H1 (cell line): ENCODE measurements at regions not wholly inside any gene's neighbourhood (a gene's known extent, or its start where the extent isn't known, plus 50 kb on each side); places are given as distances from the start of the nearest gene placed in this dataset.
"Not testable (repeated sequence)": the region's sequence is repeated elsewhere in the genome, so short reads cannot be mapped to it uniquely, and the experiment has no call there.

ENCODE experiments used
- CTCF ChIA-PET: fragments of 300-600 bp; sonication (Branson Sonifier 250); formaldehyde crosslinking; loops from one replicate; lab custom pipeline; 2021; ENCODE audit not compliant: partially characterized antibody; lab: Charles Lee
- POLR2A ChIA-PET: fragments of 300-600 bp; sonication (Branson Sonifier 250); formaldehyde crosslinking; loops from one replicate; lab custom pipeline; 2021; ENCODE audit warnings: inconsistent platforms; ENCODE audit not compliant: partially characterized antibody; lab: Charles Lee
- DNase-seq, 2 experiments: peaks; one replicate each; pipeline versions ENCODE4 v3.0.0 to v3.0.0-alpha.2; 2010 to 2022; ENCODE audit warnings: low spot score in 2 of 2, low read depth in 1 of 2, mixed read lengths in 1 of 2
- FAIRE-seq: peaks from 2 replicates; lab custom pipeline; 2011; peaks lifted over from hg19 to GRCh38; lab: Jason Lieb, UNC
- H2AFZ ChIP-seq: 2 replicates; pipeline ENCODE4 v1.8.1; 2012; ENCODE audit warnings: low read length, inconsistent platforms
- H2AK5ac ChIP-seq: 2 replicates; pipeline ENCODE4 v1.6.1; 2013; ENCODE audit warnings: low read depth, low read length
- H2BK120ac ChIP-seq: replicated peaks from 2 replicates; pipeline ENCODE3; 2013; ENCODE audit warnings: low read depth, low read length, inconsistent platforms
- H2BK12ac ChIP-seq: 2 replicates; pipeline ENCODE4 v1.6.1; 2013; ENCODE audit warnings: low read depth, low read length
- H2BK15ac ChIP-seq: 2 replicates; pipeline ENCODE4 v1.6.1; 2013; ENCODE audit warnings: low read length
- H2BK20ac ChIP-seq: 2 replicates; pipeline ENCODE4 v1.6.1; 2013; ENCODE audit warnings: low read length
- H2BK5ac ChIP-seq: 2 replicates; pipeline ENCODE4 v1.6.1; 2013; ENCODE audit warnings: low read depth, low read length
- H3K14ac ChIP-seq: 2 replicates; pipeline ENCODE4 v1.6.1; 2013; ENCODE audit warnings: inconsistent platforms; ENCODE audit not compliant: insufficient read length
- H3K18ac ChIP-seq: 2 replicates; pipeline ENCODE4 v1.6.1; 2013; ENCODE audit warnings: low read length; ENCODE audit errors: extremely low read depth
- H3K23ac ChIP-seq: 2 replicates; pipeline ENCODE4 v1.6.1; 2013; ENCODE audit warnings: inconsistent platforms; ENCODE audit not compliant: insufficient read length
- H3K23me2 ChIP-seq: 2 replicates; pipeline ENCODE4 v1.6.1; 2013; ENCODE audit warnings: low read depth, low read length
- H3K27ac ChIP-seq: 2 replicates; pipeline ENCODE4 v1.6.1; 2011; ENCODE audit warnings: low read depth, low read length, inconsistent platforms
- H3K27me3 ChIP-seq, 4 experiments: replicated peaks in 1 of 4; 1 replicate in 1 of 4; 2 replicates in 3 of 4; pipeline versions ENCODE4 v1.6.1 to v1.8.1; 2011 to 2013; ENCODE audit warnings: low read length in 3 of 4, mild to moderate bottlenecking in 3 of 4, inconsistent platforms in 2 of 4, mixed read lengths in 2 of 4, moderate library complexity in 1 of 4; ENCODE audit not compliant: control insufficient read depth in 3 of 4, insufficient read depth in 3 of 4; ENCODE audit errors: extremely low read depth in 1 of 4
- H3K36me3 ChIP-seq, 4 experiments: 2 replicates each; pipeline versions ENCODE4 v1.6.1 to v1.8.1; 2011 to 2013; ENCODE audit warnings: mild to moderate bottlenecking in 4 of 4, low read length in 3 of 4, moderate library complexity in 2 of 4, control low read depth in 1 of 4, inconsistent platforms in 1 of 4; ENCODE audit not compliant: insufficient read depth in 4 of 4, control insufficient read depth in 2 of 4
- H3K4ac ChIP-seq: replicated peaks from 2 replicates; pipeline ENCODE3; 2013; ENCODE audit warnings: low read length, low read depth, mixed read lengths, inconsistent platforms; ENCODE audit not compliant: insufficient read length
- H3K4me1 ChIP-seq, 4 experiments: replicated peaks in 1 of 4; 1 replicate in 1 of 4; 2 replicates in 3 of 4; pipeline versions ENCODE4 v1.6.1 to v1.8.1; 2011 to 2013; ENCODE audit warnings: low read length in 3 of 4, inconsistent platforms in 2 of 4, mixed read lengths in 1 of 4; ENCODE audit not compliant: insufficient read depth in 4 of 4, control insufficient read depth in 3 of 4
- H3K4me2 ChIP-seq, 2 experiments: 2 replicates each; pipeline versions ENCODE4 v1.6.1 to v1.8.1; 2011 to 2013; ENCODE audit warnings: low read depth in 2 of 2, low read length in 2 of 2, control low read depth in 1 of 2, inconsistent platforms in 1 of 2, mild to moderate bottlenecking in 1 of 2; ENCODE audit not compliant: insufficient read depth in 1 of 2
- H3K4me3 ChIP-seq, 4 experiments: fragments of 200-600, 300-600 bp in 1 of 4; sonication (generic), shearing (Covaris generic), sonication (Bioruptor Twin) in 1 of 4; 2 replicates each; pipeline versions ENCODE4 v1.5.1 to v1.8.1; 2011 to 2016; ENCODE audit warnings: low read length in 4 of 4, low read depth in 3 of 4, control low read depth in 2 of 4, inconsistent platforms in 2 of 4, mild to moderate bottlenecking in 2 of 4, mixed read lengths in 1 of 4, moderate library complexity in 1 of 4; ENCODE audit not compliant: insufficient read depth in 2 of 4; ENCODE audit errors: extremely low read depth in 1 of 4
- H3K56ac ChIP-seq: replicated peaks from 2 replicates; pipeline ENCODE3; 2013; ENCODE audit warnings: low read depth, mild to moderate bottlenecking, mixed read lengths, low read length, inconsistent platforms; ENCODE audit not compliant: insufficient read length
- H3K79me1 ChIP-seq: 2 replicates; pipeline ENCODE4 v1.6.1; 2013; ENCODE audit warnings: low read depth, low read length, control low read depth
- H3K79me2 ChIP-seq, 2 experiments: 2 replicates each; pipeline versions ENCODE4 v1.6.1 to v1.8.1; 2012 to 2013; ENCODE audit warnings: low read length in 2 of 2, mild to moderate bottlenecking in 2 of 2, inconsistent platforms in 1 of 2; ENCODE audit not compliant: insufficient read depth in 2 of 2, control insufficient read depth in 1 of 2
- H3K9ac ChIP-seq, 4 experiments: replicated peaks in 1 of 4; 1 replicate in 1 of 4; 2 replicates in 3 of 4; pipeline versions ENCODE4 v1.6.1 to v1.8.1; 2011 to 2013; ENCODE audit warnings: low read depth in 3 of 4, low read length in 3 of 4, control low read depth in 2 of 4, mild to moderate bottlenecking in 2 of 4, moderate library complexity in 2 of 4, inconsistent platforms in 1 of 4; ENCODE audit errors: extremely low read depth in 1 of 4
- H3K9me3 ChIP-seq, 2 experiments: 2 replicates each; pipeline versions ENCODE4 v1.6.1 to v1.8.1; 2012 to 2013; ENCODE audit warnings: mild to moderate bottlenecking in 2 of 2, moderate library complexity in 2 of 2, control low read depth in 1 of 2, inconsistent platforms in 1 of 2, low read depth in 1 of 2, low read length in 1 of 2, mixed read lengths in 1 of 2; ENCODE audit not compliant: insufficient read depth in 2 of 2
- H4K20me1 ChIP-seq, 2 experiments: replicated peaks in 1 of 2; 2 replicates each; pipeline versions ENCODE3 to v1.8.1; 2011 to 2013; ENCODE audit warnings: inconsistent platforms in 2 of 2, low read length in 2 of 2, mild to moderate bottlenecking in 1 of 2; ENCODE audit not compliant: insufficient read depth in 2 of 2, control insufficient read depth in 1 of 2
- H4K5ac ChIP-seq: 2 replicates; pipeline ENCODE4 v1.6.1; 2013; ENCODE audit warnings: low read length, low read depth, mixed read lengths, inconsistent platforms; ENCODE audit not compliant: insufficient read length
- H4K8ac ChIP-seq: 2 replicates; pipeline ENCODE4 v1.8.0; 2013; ENCODE audit warnings: mild to moderate bottlenecking, moderate library complexity, low read length, inconsistent platforms; ENCODE audit not compliant: insufficient read depth; ENCODE audit errors: extremely low read depth
- H4K91ac ChIP-seq: replicated peaks from 2 replicates; pipeline ENCODE3; 2013; ENCODE audit warnings: low read length, mixed read lengths, inconsistent platforms; ENCODE audit not compliant: insufficient read length
- ATF3 ChIP-seq: IDR thresholded peaks from 2 replicates; pipeline ENCODE4 v1.6.1; 2011; ENCODE audit warnings: low read depth, mild to moderate bottlenecking, low read length; ENCODE audit not compliant: insufficient read depth
- E2F6 ChIP-seq: IDR thresholded peaks from 2 replicates; pipeline ENCODE4 v1.6.1; 2012; ENCODE audit warnings: inconsistent platforms
- KDM1A ChIP-seq: fragments of 200-600, 300-600 bp; sonication (generic); IDR thresholded peaks from 2 replicates; pipeline ENCODE4 v1.7.1; 2016; ENCODE audit warnings: mild to moderate bottlenecking, low read length, borderline replicate concordance
- WGBS, 2 experiments: shearing (Covaris generic) in 1 of 2; methylation state at CpG; one replicate each; pipeline versions ENCODE4 v1.1.6 to v1.1.7; 2013 to 2015; ENCODE audit warnings: low lambda C conversion rate in 2 of 2, mixed read lengths in 2 of 2, inconsistent platforms in 1 of 2, low coverage in 1 of 2, missing lambda C conversion rate in 1 of 2; ENCODE audit not compliant: insufficient replicate concordance in 2 of 2, insufficient coverage in 1 of 2, insufficient read length in 1 of 2; ENCODE audit errors: extremely low coverage in 1 of 2, missing lambda C conversion rate in 1 of 2; 5-methylcytosine and 5-hydroxymethylcytosine counted together

GRCh38 chr16:29139261-29139802 is 154.5 kb downstream of the LAT start (continued):
- TF ChIP-seq ATF3 (no peak), E2F6 (no peak), KDM1A (no peak)

DNA sequence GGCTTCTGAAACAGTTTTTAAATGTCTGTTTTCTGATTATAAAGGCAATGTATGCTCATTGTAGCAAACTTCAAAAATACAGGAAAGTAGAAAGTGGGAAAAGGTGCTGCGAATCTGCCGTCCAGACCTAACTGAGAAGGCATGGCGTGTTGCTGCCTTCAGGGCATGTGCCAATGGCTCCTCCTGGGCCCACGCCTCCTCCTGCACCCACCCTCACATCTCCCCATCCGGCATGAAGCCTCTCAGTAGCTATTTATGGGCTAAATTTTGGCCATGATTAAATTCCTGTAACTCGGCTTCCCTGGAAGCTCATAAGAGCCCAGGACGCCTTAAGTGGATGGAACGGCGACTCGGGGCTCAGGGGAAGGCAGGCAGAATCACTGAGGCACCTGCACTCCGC is 153.8 kb downstream of the LAT start:
- H3K27me3 ChIP-seq, H3K9me3 ChIP-seq, POLR2A ChIA-PET, CTCF ChIA-PET, H3K79me1 ChIP-seq, H3K4me2 ChIP-seq, H2AK5ac ChIP-seq, H4K5ac ChIP-seq, H4K91ac ChIP-seq, H2BK120ac ChIP-seq, H3K56ac ChIP-seq, H3K4me3 ChIP-seq, H4K20me1 ChIP-seq, H3K23ac ChIP-seq, H2BK20ac ChIP-seq, H2AFZ ChIP-seq, H3K9ac ChIP-seq, FAIRE-seq, H2BK12ac ChIP-seq, H3K14ac ChIP-seq, DNase-seq, H2BK5ac ChIP-seq, H3K18ac ChIP-seq, H3K79me2 ChIP-seq, H4K8ac ChIP-seq, H3K27ac ChIP-seq, H2BK15ac ChIP-seq, H3K23me2 ChIP-seq, H3K4me1 ChIP-seq, H3K4ac ChIP-seq, H3K36me3 ChIP-seq: not testable (repeated sequence)
- 87% methylated on average over 11 of the region's 11 CpGs; no CpG with 5 or more reads in 1 of the 2 experiments for WGBS, 2 experiments
